Aorta (tissue), 5 donors: ENCODE measurements at regions not wholly inside any gene's neighbourhood (a gene's known extent, or its start where the extent isn't known, plus 50 kb on each side); places are given as distances from the start of the nearest gene placed in this dataset.
A peak's percentile ranks its signal among the peaks of the same experiment; 100 is the strongest.

Experiments used
- ATAC-seq: fragments of 200-7000 bp; cut with Tn5 transposase; one replicate; pipeline ENCODE4 v1.9.1; 2022; ENCODE audit warnings: moderate library complexity; ENCODE audit not compliant: low FRiP score
- DNase-seq, 2 donors: peaks; one replicate each; pipeline ENCODE4 v3.0.0-alpha.2; 2020
- H3K27ac ChIP-seq, 2 donors: one replicate each; pipeline ENCODE4 v1.5.1; 2013; ENCODE audit warnings: low read length in 2 of 2, mild to moderate bottlenecking in 2 of 2, moderate library complexity in 2 of 2, control low read depth in 1 of 2, inconsistent platforms in 1 of 2, low read depth in 1 of 2
- H3K27me3 ChIP-seq, 2 donors: one replicate each; pipeline ENCODE4 v1.6.1; 2013; ENCODE audit warnings: control low read depth in 1 of 2, low read length in 1 of 2, mild to moderate bottlenecking in 1 of 2, moderate library complexity in 1 of 2; ENCODE audit not compliant: insufficient read depth in 2 of 2, control insufficient read depth in 1 of 2
- H3K36me3 ChIP-seq, 2 donors: one replicate each; pipeline ENCODE4 v1.6.1; 2013; ENCODE audit warnings: control low read depth in 1 of 2, low read length in 1 of 2, mild to moderate bottlenecking in 1 of 2; ENCODE audit not compliant: insufficient read depth in 2 of 2, control insufficient read depth in 1 of 2
- H3K4me1 ChIP-seq, 2 donors: one replicate each; pipeline ENCODE4 v1.6.1; 2013; ENCODE audit warnings: low read length in 2 of 2, control low read depth in 1 of 2, mild to moderate bottlenecking in 1 of 2, moderate library complexity in 1 of 2; ENCODE audit not compliant: insufficient read depth in 2 of 2, control insufficient read depth in 1 of 2
- H3K4me3 ChIP-seq, 2 donors: one replicate each; pipeline ENCODE4 v1.5.1; 2013; ENCODE audit warnings: low read length in 2 of 2, control low read depth in 1 of 2, mild to moderate bottlenecking in 1 of 2
- H3K9me3 ChIP-seq: one replicate; pipeline ENCODE4 v1.6.1; 2013; ENCODE audit warnings: mild to moderate bottlenecking, low read length; ENCODE audit not compliant: control insufficient read depth
- WGBS, 2 donors: extraction: QIAGEN DNeasy Blood & Tissue Kit; methylation state at CpG; one replicate each; pipeline ENCODE4 v1.1.7; 2013; 5-methylcytosine and 5-hydroxymethylcytosine counted together
- intact Hi-C, 2 donors: fragments of 100-400 bp; cut with DNase I; formaldehyde crosslinking; loops; one replicate each; pipeline versions ENCODE4 v1.14.2 to v1.15.0; 2022
- donor health status: healthy with polysubstance abuse.
- donor health status: Bipolar disorder and iron deficiency.
- donor health status: DM: no; HTN: no; CAD: no.
- donor health status: DM: no; HTN: no; CAD: no.
- donor health status: DM: yes; HTN: yes; CAD: no.

DNA sequence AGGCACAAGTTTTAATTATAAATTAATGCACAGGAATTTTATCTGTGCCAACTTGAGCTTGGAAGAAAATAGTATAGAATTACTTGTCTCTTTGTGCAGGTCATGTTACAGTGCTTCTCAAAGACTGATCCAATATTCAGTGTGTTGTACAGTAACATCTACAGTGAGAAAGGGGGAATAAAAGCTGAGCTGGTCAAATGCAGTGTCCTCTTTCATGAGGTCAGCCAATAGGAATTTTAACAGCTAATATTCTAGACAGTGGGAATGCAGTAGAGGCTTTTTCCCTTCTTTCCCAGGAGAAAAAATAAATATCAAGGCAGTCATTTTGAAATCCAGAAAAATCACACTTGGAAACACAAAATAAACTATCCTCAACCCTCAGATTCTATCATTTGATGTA lies 95.7 kb upstream of the ITGA1 start:
- ATAC-seq (no peak), DNase-seq (no peak)
- Histone ChIP-seq H3K4me3 (no peak overlapping the region), H3K27ac (no peak overlapping the region), H3K27me3 (no peaks in the 10 kb centered on the region), H3K4me1 (peaks cover 0 to 11% of the 10 kb centered on the region in 2 donors), H3K36me3 (no peaks in the 10 kb centered on the region), H3K9me3 (no peaks in the 10 kb centered on the region)
- intact Hi-C loops, result loop anchor here (5.0 kb wide), 2 partner anchors 95 to 225 kb away; partner anchors contain the start of genes ITGA1 (in 1 of the 2) and PELO (in 1 of the 2)

DNA sequence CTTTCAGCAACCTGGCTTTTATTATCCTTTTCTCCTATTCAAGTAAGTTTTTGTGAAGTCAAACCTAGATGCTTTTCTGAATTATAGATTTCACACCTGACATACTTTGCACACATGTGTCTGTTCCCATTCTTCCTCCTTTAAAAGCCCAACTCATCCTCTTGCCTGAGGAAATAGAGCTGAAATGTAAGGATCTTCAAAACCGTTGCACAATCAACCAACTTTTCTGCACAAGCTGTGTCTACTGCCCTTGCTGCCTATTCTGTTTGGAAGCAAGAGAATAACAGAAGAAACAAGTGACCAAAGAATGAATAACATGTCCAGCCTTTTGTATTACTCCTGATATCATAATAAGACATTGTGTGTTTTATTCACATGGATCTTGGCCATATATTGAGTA lies 95.1 kb upstream of the ITGA1 start:
- intact Hi-C loops, result loop anchor here (5.0 kb wide), 2 partner anchors 95 to 225 kb away; partner anchors contain the start of genes ITGA1 (in 1 of the 2) and PELO (in 1 of the 2)

DNA sequence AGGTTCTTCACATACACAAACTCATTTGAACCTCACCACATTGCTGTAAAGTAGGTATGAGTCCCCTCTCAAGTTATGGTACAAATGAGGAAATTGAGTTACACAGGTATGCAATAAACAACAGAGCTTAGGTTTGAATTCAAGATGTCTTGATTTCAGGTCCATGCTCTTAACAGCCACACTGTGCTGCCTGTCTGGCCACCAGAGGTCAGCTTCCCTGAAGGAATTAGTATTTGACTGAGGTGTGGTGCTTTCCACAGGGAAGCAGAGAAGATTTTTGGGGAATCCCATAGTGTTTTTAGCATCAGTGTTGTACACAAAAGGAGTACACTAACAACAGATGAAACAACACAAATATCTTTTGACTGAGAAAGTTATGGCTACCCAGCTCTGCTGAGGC lies 94.4 kb upstream of the ITGA1 start:
- peaks cover 0 to 11% of the 10 kb centered on the region in 2 donors for H3K4me1 ChIP-seq
- H3K27ac ChIP-seq, result no peak overlapping the region
- no peak overlapping the region for H3K4me3 ChIP-seq
- DNase-seq (peak in 1 of 2 donors; percentile 75), ATAC-seq (peak; percentile 72)
- H3K36me3 ChIP-seq, result no peaks in the 10 kb centered on the region
- no peaks in the 10 kb centered on the region for H3K27me3 ChIP-seq
- no peaks in the 10 kb centered on the region for H3K9me3 ChIP-seq
- intact Hi-C loops, result loop anchor here (5.0 kb wide), 2 partner anchors 94 to 224 kb away; partner anchors contain the start of genes ITGA1 (in 1 of the 2) and PELO (in 1 of the 2)

More for the DNA sequence above, 95.1 kb upstream of the ITGA1 start:
- no peak overlapping the region for H3K4me3 ChIP-seq
- no peaks in the 10 kb centered on the region for H3K9me3 ChIP-seq
- H3K4me1 ChIP-seq, result peaks cover 0 to 11% of the 10 kb centered on the region in 2 donors
- H3K36me3 ChIP-seq, result no peaks in the 10 kb centered on the region
- H3K27me3 ChIP-seq, result no peaks in the 10 kb centered on the region
- H3K27ac ChIP-seq, result no peak overlapping the region
- 16 to 30% methylated on average over 1 of the region's 1 CpG for WGBS, 2 donors
- DNase-seq, result no peak
- no peak for ATAC-seq

DNA sequence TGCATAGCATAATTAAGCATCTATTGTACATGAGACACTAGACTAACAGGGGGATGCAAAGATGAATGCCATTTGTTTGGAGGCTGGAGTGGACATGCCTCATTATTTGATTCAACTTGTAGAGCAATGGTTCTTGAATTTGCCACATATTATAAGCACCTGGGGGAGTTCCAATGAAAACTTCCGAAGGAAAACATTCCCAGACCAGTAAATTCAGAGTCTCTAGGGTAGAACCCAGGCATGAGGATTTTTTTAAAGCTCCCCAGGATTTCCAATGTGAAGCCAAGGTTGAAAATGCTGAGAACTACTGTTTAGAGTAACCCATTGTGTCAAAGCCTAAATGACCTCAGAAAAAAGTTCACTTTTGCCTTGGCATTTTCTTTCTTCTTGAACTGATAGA lies 93.9 kb upstream of the ITGA1 start:
- Histone ChIP-seq H3K27me3 (no peaks in the 10 kb centered on the region), H3K9me3 (no peaks in the 10 kb centered on the region), H3K36me3 (no peaks in the 10 kb centered on the region), H3K4me1 (peaks cover 0 to 11% of the 10 kb centered on the region in 2 donors), H3K4me3 (no peak overlapping the region), H3K27ac (peak overlapping the region in 1 of 2 donors; percentile 43)
- DNase-seq (no peak), ATAC-seq (no peak)
- WGBS, 2 donors, result 4 to 14% methylated on average over 1 of the region's 1 CpG
- intact Hi-C loops, result loop anchor here (1.0 to 5.0 kb wide), 3 partner anchors 93 to 223 kb away; partner anchors contain the start of genes ITGA1 (in 2 of the 2) and PELO (in 2 of the 2)

DNA sequence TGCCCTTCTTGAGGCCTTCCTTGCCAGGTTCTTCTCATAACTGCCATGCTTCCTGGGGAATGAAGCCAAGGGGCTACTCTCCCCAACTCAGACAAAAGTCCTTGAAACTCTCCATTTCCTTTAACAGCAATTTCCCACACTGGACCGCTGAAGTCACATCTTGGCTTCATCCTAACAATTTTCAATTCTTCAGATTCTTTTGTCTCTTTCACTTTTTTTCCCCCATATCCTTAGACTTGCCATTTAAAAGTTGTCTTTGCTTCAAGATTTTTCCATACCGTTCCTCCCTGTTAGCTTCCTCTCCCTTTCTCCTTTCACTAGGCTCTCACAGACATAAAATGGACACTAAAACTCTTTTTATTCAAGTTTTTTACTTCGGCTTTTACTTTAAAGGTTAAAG lies 93.1 kb upstream of the ITGA1 start:
- ATAC-seq, result no peak
- H3K27me3 ChIP-seq, result no peaks in the 10 kb centered on the region
- 7 to 15% methylated on average over 3 of the region's 3 CpGs for WGBS, 2 donors
- no peak overlapping the region for H3K4me3 ChIP-seq
- H3K9me3 ChIP-seq, result no peaks in the 10 kb centered on the region
- peak overlapping the region; percentile 21 to 57 for H3K27ac ChIP-seq
- DNase-seq, result no peak
- intact Hi-C loops, result loop anchor here (1.0 to 5.0 kb wide), 3 partner anchors 93 to 223 kb away; partner anchors contain the start of genes ITGA1 (in 2 of the 2) and PELO (in 2 of the 2)
- H3K36me3 ChIP-seq, result no peaks in the 10 kb centered on the region
- H3K4me1 ChIP-seq, result peaks cover 0 to 11% of the 10 kb centered on the region in 2 donors

DNA sequence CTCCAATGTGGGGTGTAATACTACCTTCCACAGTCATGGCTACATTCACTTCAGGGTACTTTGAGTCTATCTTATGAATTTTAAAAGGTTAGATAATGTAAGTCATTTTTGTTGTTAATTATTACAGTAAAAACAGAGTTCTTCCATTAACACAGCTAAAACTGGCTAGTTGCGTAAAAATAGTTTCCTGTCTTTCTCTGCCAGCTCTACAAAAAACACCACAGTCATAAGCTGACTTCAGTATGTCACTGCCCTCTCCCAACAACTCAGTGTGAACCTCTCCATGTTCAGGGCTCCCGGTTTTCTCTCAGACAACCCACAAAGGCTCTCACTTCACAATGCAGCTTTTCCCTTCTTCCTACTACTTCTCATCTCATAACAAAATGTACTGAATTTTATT lies 84.8 kb upstream of the ITGA1 start:
- H3K36me3 ChIP-seq, result no peaks in the 10 kb centered on the region
- peaks cover 0 to 1% of the 10 kb centered on the region in 2 donors for H3K4me1 ChIP-seq
- DNase-seq, result no peak
- WGBS, 2 donors, result 4 to 5% methylated on average over 2 of the region's 2 CpGs
- peak; percentile 73 for ATAC-seq
- H3K27me3 ChIP-seq, result no peaks in the 10 kb centered on the region
- H3K9me3 ChIP-seq, result no peaks in the 10 kb centered on the region
- no peak overlapping the region for H3K4me3 ChIP-seq
- intact Hi-C loops, result no loop called here
- H3K27ac ChIP-seq, result no peak overlapping the region

DNA sequence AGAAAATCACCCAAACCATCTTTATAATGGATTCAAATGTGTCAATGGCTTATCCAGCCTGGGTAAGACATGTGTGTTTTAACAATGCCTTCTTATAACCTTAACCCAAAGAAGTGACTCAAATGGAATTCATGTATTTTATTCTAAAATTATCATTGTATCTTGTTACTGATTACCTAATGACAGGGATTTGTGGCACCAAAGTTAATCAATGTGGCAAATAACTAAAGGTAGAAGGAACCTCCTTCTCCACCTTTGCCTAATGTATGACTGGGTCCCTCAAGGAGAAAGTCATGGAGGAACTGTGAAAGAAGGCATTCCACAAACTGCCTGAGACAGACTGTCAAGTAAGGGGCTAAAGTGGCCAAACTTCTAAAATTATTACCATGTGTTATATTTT lies 84.4 kb upstream of the ITGA1 start:
- no peak overlapping the region for H3K27ac ChIP-seq

DNA sequence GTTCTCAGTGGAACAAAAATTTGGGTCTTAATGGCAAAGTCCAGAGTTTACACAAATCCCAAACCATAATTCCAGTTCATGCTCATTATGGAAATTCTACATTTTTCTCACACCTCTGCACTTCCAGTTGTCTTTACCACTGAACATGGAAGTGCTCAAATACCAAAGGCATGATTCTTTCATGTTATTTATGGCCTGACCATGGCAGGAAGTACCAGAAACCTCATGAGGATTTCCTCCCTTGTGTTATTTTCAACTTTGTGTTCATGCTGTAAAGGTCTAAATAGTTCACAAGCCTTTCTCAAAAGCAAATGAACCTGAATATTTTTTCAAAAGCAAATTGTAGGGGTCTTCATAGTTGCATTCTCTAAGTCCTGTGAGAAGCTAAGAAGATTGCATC lies 82.0 kb upstream of the ITGA1 start:
- no peak overlapping the region for H3K27ac ChIP-seq
- peaks cover 0 to 1% of the 10 kb centered on the region in 2 donors for H3K4me1 ChIP-seq
- H3K9me3 ChIP-seq, result no peaks in the 10 kb centered on the region
- intact Hi-C loops, result no loop called here
- ATAC-seq (no peak), DNase-seq (no peak)
- H3K36me3 ChIP-seq, result no peaks in the 10 kb centered on the region
- no peak overlapping the region for H3K4me3 ChIP-seq
- no peaks in the 10 kb centered on the region for H3K27me3 ChIP-seq

More for the DNA sequence above, 84.4 kb upstream of the ITGA1 start:
- H3K4me3 ChIP-seq, result no peak overlapping the region
- no peaks in the 10 kb centered on the region for H3K36me3 ChIP-seq
- no peak for DNase-seq
- H3K27me3 ChIP-seq, result no peaks in the 10 kb centered on the region
- no peak for ATAC-seq
- H3K9me3 ChIP-seq, result no peaks in the 10 kb centered on the region
- H3K4me1 ChIP-seq, result peaks cover 0 to 1% of the 10 kb centered on the region in 2 donors
- intact Hi-C loops, result no loop called here

DNA sequence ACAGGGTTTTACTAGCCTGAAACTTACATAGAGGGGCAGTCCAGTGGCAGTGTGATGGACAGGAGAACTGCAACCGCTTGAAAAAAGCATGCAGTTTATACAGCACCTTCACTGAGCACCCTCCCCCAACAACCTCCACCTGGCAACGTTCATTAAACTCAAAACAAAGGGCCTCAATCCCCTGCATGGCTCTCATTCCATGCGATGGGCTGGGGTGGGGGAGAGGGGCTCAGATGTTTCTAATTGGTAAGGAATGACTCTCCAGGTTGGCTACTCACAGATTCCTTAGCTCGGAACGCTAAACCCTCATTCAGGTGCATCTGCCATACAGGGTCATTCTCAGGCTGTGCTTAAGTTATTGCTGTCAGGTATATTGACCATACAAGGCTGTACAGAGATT lies 80.9 kb upstream of the ITGA1 start:
- no peak for DNase-seq
- H3K9me3 ChIP-seq, result no peaks in the 10 kb centered on the region
- ATAC-seq, result no peak
- H3K4me1 ChIP-seq, result peaks cover 1 to 2% of the 10 kb centered on the region in 2 donors
- no peak overlapping the region for H3K27ac ChIP-seq
- H3K27me3 ChIP-seq, result no peaks in the 10 kb centered on the region
- 83 to 85% methylated on average over 5 of the region's 5 CpGs for WGBS, 2 donors
- intact Hi-C loops, result no loop called here
- no peak overlapping the region for H3K4me3 ChIP-seq
- H3K36me3 ChIP-seq, result no peaks in the 10 kb centered on the region
